NOMO-1 (cell line): ENCODE measurements at regions not wholly inside any gene's neighbourhood (a gene's known extent, or its start where the extent isn't known, plus 50 kb on each side); places are given as distances from the start of the nearest gene placed in this dataset.
"Not testable (repeated sequence)": the region's sequence is repeated elsewhere in the genome, so short reads cannot be mapped to it uniquely, and the experiment has no call there.

Source experiments
- DNase-seq, 2 experiments: peaks; one replicate each; lab custom pipeline; 2025; ENCODE audit not compliant: unreplicated experiment in 2 of 2; lab: John Stamatoyannopoulos, UW

- DNase-seq, result no peak
Measured at GRCh38 chr5:51156838-51157237, 226.4 kb upstream of the ISL1 start.

- no peak for DNase-seq
Measured at GRCh38 chr5:51159164-51159563, 224.1 kb upstream of the ISL1 start.

- no peak for DNase-seq
Measured at GRCh38 chr5:51159606-51160005, 223.6 kb upstream of the ISL1 start.

GRCh38 chr5:51162245-51162644 lies 221.0 kb upstream of the ISL1 start:
- no peak for DNase-seq

- DNase-seq, result not testable (repeated sequence)
Measured at GRCh38 chr5:51165621-51166020, 217.6 kb upstream of the ISL1 start.

- DNase-seq, result no peak
Measured at GRCh38 chr5:51172903-51173626, 210.2 kb upstream of the ISL1 start.

- DNase-seq, result no peak
Measured at GRCh38 chr5:51181208-51181894, 201.9 kb upstream of the ISL1 start.

- DNase-seq, result no peak
Measured at GRCh38 chr5:51185850-51186329, 197.4 kb upstream of the ISL1 start.

- DNase-seq, result no peak
Measured at GRCh38 chr5:51188001-51188591, 195.2 kb upstream of the ISL1 start.

GRCh38 chr5:51194671-51195070 lies 188.6 kb upstream of the ISL1 start:
- DNase-seq, result no peak

- no peak for DNase-seq
Measured at GRCh38 chr5:51201024-51201423, 182.2 kb upstream of the ISL1 start.

GRCh38 chr5:51201708-51202107 lies 181.5 kb upstream of the ISL1 start:
- no peak for DNase-seq

GRCh38 chr5:51202161-51202560 lies 181.1 kb upstream of the ISL1 start:
- no peak for DNase-seq

GRCh38 chr5:51203598-51203997 lies 179.7 kb upstream of the ISL1 start:
- no peak for DNase-seq

- DNase-seq, result no peak
Measured at GRCh38 chr5:51208296-51208695, 175.0 kb upstream of the ISL1 start.

- DNase-seq, result no peak
Measured at GRCh38 chr5:51214746-51215145, 168.5 kb upstream of the ISL1 start.

GRCh38 chr5:51225789-51226742 lies 157.2 kb upstream of the ISL1 start:
- no peak for DNase-seq

GRCh38 chr5:51227963-51228470 lies 155.2 kb upstream of the ISL1 start:
- no peak for DNase-seq

- no peak for DNase-seq
Measured at GRCh38 chr5:51230336-51230735, 152.9 kb upstream of the ISL1 start.

GRCh38 chr5:51242456-51242855 lies 140.8 kb upstream of the ISL1 start:
- no peak for DNase-seq

- DNase-seq, result not testable (repeated sequence)
Measured at GRCh38 chr5:51250957-51251356, 132.3 kb upstream of the ISL1 start.
